ENCODE measurements at regions not wholly inside any gene's neighbourhood (a gene's known extent, or its start where the extent isn't known, plus 50 kb on each side); places are given as distances from the start of the nearest gene placed in this dataset.
"Not testable (repeated sequence)": the region's sequence is repeated elsewhere in the genome, so short reads cannot be mapped to it uniquely, and the experiment has no call there.

DNA sequence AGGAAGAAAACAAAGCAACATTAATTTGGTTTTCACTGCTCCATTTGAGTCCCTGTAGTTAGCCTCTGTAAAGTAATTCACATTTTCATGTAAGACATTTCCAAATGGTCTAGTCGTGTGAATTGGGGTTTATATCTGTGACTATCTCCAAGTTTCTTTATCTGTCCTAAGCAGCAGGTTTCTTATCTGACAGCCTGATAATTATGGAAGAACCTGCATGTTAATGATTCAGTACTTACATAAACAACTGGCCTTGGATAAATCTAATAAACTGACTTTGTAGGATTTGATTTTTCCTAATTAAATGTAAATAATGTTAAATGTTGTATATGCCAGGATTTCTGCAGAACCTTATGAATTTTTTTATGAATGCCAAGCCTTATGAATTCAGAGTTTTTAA lies 964.9 kb downstream of the NR2F1-AS1 start:
- H3K4me1 ChIP-seq: no peaks in the 10 kb centered on the region
- intact Hi-C loops (cut with DNase I): no loop called here
- DNase-seq: no peak
- H3K36me3 ChIP-seq: no peaks in the 10 kb centered on the region
- no peak overlapping the region for H3K4me3 ChIP-seq
- no peak overlapping the region for H3K27ac ChIP-seq
- ATAC-seq: no peak
- no peaks in the 10 kb centered on the region for H3K27me3 ChIP-seq (ENCODE audit: low read depth)
- TF ChIP-seq, protein P1, sequence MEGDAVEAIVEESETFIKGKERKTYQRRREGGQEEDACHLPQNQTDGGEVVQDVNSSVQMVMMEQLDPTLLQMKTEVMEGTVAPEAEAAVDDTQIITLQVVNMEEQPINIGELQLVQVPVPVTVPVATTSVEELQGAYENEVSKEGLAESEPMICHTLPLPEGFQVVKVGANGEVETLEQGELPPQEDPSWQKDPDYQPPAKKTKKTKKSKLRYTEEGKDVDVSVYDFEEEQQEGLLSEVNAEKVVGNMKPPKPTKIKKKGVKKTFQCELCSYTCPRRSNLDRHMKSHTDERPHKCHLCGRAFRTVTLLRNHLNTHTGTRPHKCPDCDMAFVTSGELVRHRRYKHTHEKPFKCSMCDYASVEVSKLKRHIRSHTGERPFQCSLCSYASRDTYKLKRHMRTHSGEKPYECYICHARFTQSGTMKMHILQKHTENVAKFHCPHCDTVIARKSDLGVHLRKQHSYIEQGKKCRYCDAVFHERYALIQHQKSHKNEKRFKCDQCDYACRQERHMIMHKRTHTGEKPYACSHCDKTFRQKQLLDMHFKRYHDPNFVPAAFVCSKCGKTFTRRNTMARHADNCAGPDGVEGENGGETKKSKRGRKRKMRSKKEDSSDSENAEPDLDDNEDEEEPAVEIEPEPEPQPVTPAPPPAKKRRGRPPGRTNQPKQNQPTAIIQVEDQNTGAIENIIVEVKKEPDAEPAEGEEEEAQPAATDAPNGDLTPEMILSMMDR (IDR thresholded peaks at IDR 0.05): no peak
- no peaks in the 10 kb centered on the region for H3K9me3 ChIP-seq

DNA sequence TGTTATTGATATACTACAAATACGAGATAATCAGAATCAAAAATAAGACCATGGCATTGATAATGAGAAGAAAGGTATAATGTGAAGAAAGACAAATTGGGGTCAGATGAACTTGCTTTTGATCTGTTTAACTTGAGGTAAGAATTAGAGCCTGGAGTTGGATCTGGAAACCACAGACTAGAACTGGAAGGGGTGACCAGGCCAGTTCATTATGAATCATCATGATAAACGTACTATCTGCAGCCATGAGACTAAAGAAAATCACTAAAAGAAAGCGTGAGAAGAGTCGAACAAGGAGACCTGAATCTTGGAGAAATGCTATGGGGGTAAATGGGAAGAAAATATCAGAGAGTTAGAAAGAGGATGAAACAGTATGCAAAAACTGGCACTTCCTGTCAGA lies 967.5 kb downstream of the NR2F1-AS1 start:
- no peaks in the 10 kb centered on the region for H3K4me1 ChIP-seq
- no peak for ATAC-seq
- no peak overlapping the region for H3K27ac ChIP-seq
- no peak overlapping the region for H3K4me3 ChIP-seq
- H3K27me3 ChIP-seq (ENCODE audit: low read depth): no peaks in the 10 kb centered on the region
- H3K9me3 ChIP-seq: no peaks in the 10 kb centered on the region
- TF ChIP-seq, protein P1 (IDR thresholded peaks at IDR 0.05): no peak
- intact Hi-C loops (cut with DNase I): no loop called here
- no peak for DNase-seq
- H3K36me3 ChIP-seq: no peaks in the 10 kb centered on the region

DNA sequence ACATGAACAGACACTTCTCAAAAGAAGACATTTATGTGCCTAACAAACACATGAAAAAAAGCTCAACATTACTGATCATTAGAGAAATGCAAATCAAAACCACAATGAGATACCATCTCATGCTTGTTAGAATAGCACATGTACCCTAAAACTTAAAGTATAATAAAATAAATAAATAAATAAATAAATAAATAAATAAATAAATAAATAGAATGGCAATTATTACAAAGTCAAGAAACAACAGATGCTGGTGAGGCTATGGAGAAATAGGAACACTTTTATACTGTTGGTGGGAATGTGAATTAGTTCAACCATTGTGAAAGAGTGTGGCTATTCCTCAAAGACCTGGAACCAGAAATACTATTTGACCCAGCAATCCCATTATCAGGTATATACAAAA lies 970.6 kb downstream of the NR2F1-AS1 start:
- DNase-seq; H3K4me3 ChIP-seq; H3K4me1 ChIP-seq; H3K27ac ChIP-seq; H3K9me3 ChIP-seq; H3K36me3 ChIP-seq; intact Hi-C loops (cut with DNase I); H3K27me3 ChIP-seq (ENCODE audit: low read depth); ATAC-seq: not testable (repeated sequence)

DNA sequence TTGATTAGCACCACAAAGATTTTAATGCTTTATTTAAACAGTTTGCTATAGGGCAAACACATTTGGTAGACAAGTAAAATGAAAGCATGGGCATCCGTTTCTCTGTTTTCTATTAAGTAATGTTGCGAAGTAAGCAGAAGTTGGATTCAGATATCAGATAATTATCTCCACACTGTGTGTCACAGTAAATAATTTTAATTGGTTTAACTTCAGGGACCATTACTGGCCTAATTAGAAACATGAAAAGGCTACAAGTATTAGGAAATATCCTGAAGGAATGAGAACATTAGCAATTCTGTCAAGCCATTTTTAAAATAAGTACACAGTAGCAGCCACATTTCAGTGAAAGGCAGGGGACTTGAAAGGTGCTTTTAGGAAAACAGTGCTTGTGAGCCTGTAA lies 975.4 kb downstream of the NR2F1-AS1 start:
- no peaks in the 10 kb centered on the region for H3K36me3 ChIP-seq
- no peaks in the 10 kb centered on the region for H3K9me3 ChIP-seq
- H3K27ac ChIP-seq: no peak overlapping the region
- H3K4me1 ChIP-seq: no peaks in the 10 kb centered on the region
- DNase-seq (no peak), ATAC-seq (no peak)
- TF ChIP-seq, protein P1 (IDR thresholded peaks at IDR 0.05): no peak
- intact Hi-C loops (cut with DNase I): no loop called here
- no peak overlapping the region for H3K4me3 ChIP-seq
- H3K27me3 ChIP-seq (ENCODE audit: low read depth): no peaks in the 10 kb centered on the region

DNA sequence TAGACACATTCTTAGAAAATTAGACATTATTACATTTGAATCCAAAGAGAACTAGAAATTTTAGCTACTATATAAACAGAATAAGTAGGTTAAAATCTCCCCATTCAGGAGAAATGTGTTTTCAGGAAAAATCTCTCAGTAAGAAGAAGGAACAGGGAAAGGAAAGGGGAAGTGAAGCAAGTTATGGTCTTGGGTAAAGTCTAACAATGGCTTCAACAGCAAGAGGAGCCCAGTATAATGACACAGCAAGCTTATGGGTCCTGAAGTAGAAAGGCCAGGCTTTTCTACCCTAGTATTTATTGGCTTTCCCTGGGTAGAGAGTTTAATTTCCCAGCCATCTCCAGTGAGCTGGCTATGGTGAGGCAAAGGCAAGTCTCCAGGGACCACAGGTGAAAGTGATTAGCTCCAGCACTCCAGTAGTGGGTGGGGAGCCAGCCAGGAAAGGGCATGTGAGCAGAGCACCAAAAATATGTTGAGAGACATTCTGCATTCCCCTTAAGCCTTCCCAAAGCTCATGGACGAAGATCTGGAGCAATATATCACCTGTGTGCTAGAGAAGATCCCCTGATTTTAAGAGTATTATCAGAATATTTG lies 981.7 kb downstream of the NR2F1-AS1 start:
- H3K27ac ChIP-seq: no peak overlapping the region
- TF ChIP-seq, protein P1 (IDR thresholded peaks at IDR 0.05): no peak
- intact Hi-C loops (cut with DNase I): no loop called here
- DNase-seq (no peak), ATAC-seq (no peak)
- H3K36me3 ChIP-seq: no peaks in the 10 kb centered on the region
- H3K27me3 ChIP-seq (ENCODE audit: low read depth): no peaks in the 10 kb centered on the region
- no peaks in the 10 kb centered on the region for H3K9me3 ChIP-seq
- no peak overlapping the region for H3K4me3 ChIP-seq
- H3K4me1 ChIP-seq: no peaks in the 10 kb centered on the region

DNA sequence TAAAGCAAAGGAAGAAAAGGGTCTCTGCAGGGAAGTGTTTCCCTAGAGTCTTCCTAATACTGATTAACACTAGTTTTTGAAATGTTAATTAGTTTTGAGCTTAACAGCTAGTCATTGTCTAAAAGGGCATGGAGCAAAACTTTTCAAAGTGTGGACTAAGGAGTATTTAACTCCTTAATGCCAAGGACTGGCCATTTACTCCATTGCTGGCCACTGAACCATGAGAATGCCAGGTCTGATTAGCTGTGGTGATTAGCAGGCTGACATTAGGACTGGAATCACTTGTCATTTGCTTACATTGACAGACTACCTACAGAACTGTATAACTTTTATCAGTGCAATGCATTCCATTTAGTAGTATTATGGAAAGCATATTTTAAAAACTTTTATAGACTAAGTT lies 987.0 kb downstream of the NR2F1-AS1 start:
- Histone ChIP-seq H3K36me3 (no peaks in the 10 kb centered on the region), H3K4me3 (no peak overlapping the region), H3K9me3 (no peaks in the 10 kb centered on the region), H3K4me1 (no peaks in the 10 kb centered on the region), H3K27ac (no peak overlapping the region), H3K27me3 (ENCODE audit: low read depth) (no peaks in the 10 kb centered on the region)
- ATAC-seq (no peak), DNase-seq (no peak)
- TF ChIP-seq, protein P1 (IDR thresholded peaks at IDR 0.05): no peak
- intact Hi-C loops (cut with DNase I): no loop called here

Measured in lower lobe of right lung (tissue), 2 donors.